Endothelial cell of umbilical vein (primary cell): ENCODE measurements at regions not wholly inside any gene's neighbourhood (a gene's known extent, or its start where the extent isn't known, plus 50 kb on each side); places are given as distances from the start of the nearest gene placed in this dataset.

Experiments used
- BruUV-seq: library from RNA; stranded (reverse); fragments of 400-500 nt; replicated peaks from 2 replicates; lab custom pipeline; 2021; lab: Mats Ljungman, UMichigan
- CTCF ChIA-PET: fragments of 300-600, 350-600 bp; sonication (Branson Sonifier 250); formaldehyde crosslinking; loops from one replicate; lab custom pipeline; 2021; ENCODE audit warnings: antibody characterized with exemption, inconsistent platforms; lab: Charles Lee
- POLR2A ChIA-PET: fragments of 300-600, 350-600 bp; sonication (Branson Sonifier 250); formaldehyde crosslinking; loops from one replicate; lab custom pipeline; 2021; ENCODE audit warnings: antibody characterized with exemption, inconsistent platforms; lab: Charles Lee
- DNase-seq: peaks from one replicate; pipeline ENCODE4 v3.0.0-alpha.2; 2011; ENCODE audit warnings: low read depth, low spot score
- FAIRE-seq: peaks from 2 replicates; lab custom pipeline; 2011; peaks lifted over from hg19 to GRCh38; lab: Jason Lieb, UNC
- H2AFZ ChIP-seq: 2 replicates; pipeline ENCODE4 v1.6.0; 2012; ENCODE audit warnings: low read depth, low read length, control low read depth, inconsistent platforms
- H3K27ac ChIP-seq: 2 replicates; pipeline ENCODE4 v1.5.1; 2011; ENCODE audit warnings: low read depth, mild to moderate bottlenecking, control low read depth, low read length, moderate library complexity; ENCODE audit not compliant: insufficient read depth
- H3K27me3 ChIP-seq, 2 experiments: 2 replicates each; pipeline versions ENCODE4 v1.6.0 to v1.6.1; 2011; ENCODE audit warnings: low read length in 2 of 2, mixed read lengths in 1 of 2; ENCODE audit not compliant: control insufficient read depth in 2 of 2, insufficient read depth in 2 of 2
- H3K36me3 ChIP-seq, 2 experiments: 2 replicates in 1 of 2; 3 replicates in 1 of 2; pipeline ENCODE4 v1.5.1; 2011; ENCODE audit warnings: low read length in 2 of 2, mild to moderate bottlenecking in 1 of 2, moderate library complexity in 1 of 2; ENCODE audit not compliant: control insufficient read depth in 2 of 2, insufficient read depth in 2 of 2; ENCODE audit errors: extremely low read depth in 1 of 2
- H3K4me1 ChIP-seq: 3 replicates; pipeline ENCODE4 v1.5.1; 2011; ENCODE audit warnings: mild to moderate bottlenecking, low read length; ENCODE audit not compliant: control insufficient read depth, insufficient read depth; ENCODE audit errors: extremely low read depth
- H3K4me2 ChIP-seq: 2 replicates; pipeline ENCODE4 v1.6.1; 2011; ENCODE audit warnings: low read length, control low read depth, mixed read lengths; ENCODE audit not compliant: insufficient read depth
- H3K4me3 ChIP-seq, 3 experiments: fragments of 200-600 bp in 1 of 3; sonication (generic), shearing (Covaris generic) in 1 of 3; replicated peaks in 1 of 3; 2 replicates each; pipeline ENCODE4 v1.5.1; 2011 to 2016; ENCODE audit warnings: control low read depth in 3 of 3, low read length in 3 of 3, mild to moderate bottlenecking in 2 of 3, inconsistent platforms in 1 of 3, low read depth in 1 of 3, moderate library complexity in 1 of 3; ENCODE audit not compliant: insufficient read depth in 1 of 3
- H3K79me2 ChIP-seq: 2 replicates; pipeline ENCODE4 v1.6.0; 2012; ENCODE audit warnings: low read length, inconsistent platforms; ENCODE audit not compliant: control insufficient read depth, insufficient read depth
- H3K9ac ChIP-seq: replicated peaks from 2 replicates; pipeline ENCODE3; 2011; ENCODE audit warnings: low read length, control low read depth; ENCODE audit not compliant: insufficient read depth; ENCODE audit errors: extremely low read depth
- H3K9me1 ChIP-seq: replicated peaks from 3 replicates; pipeline ENCODE4 v1.6.0; 2011; ENCODE audit warnings: mild to moderate bottlenecking, low read length; ENCODE audit not compliant: control insufficient read depth, insufficient read depth; ENCODE audit errors: extremely low read depth
- H3K9me3 ChIP-seq: replicated peaks from 2 replicates; pipeline ENCODE4 v1.5.1; 2012; ENCODE audit warnings: low read length, inconsistent platforms; ENCODE audit not compliant: control insufficient read depth, insufficient read depth
- H4K20me1 ChIP-seq: replicated peaks from 2 replicates; pipeline ENCODE3; 2011; ENCODE audit warnings: mild to moderate bottlenecking, low read length; ENCODE audit not compliant: control insufficient read depth, insufficient read depth; ENCODE audit errors: extremely low read depth
- EZH2 ChIP-seq: IDR thresholded peaks from 2 replicates; pipeline ENCODE4 v1.6.1; 2012; ENCODE audit warnings: borderline replicate concordance, low read depth, mild to moderate bottlenecking, moderate library complexity, low read length, inconsistent platforms; ENCODE audit not compliant: severe bottlenecking
- FOS ChIP-seq: IDR thresholded peaks from 2 replicates; pipeline ENCODE4 v1.6.1; 2011; ENCODE audit warnings: mild to moderate bottlenecking, low read length, moderate library complexity, borderline replicate concordance; ENCODE audit not compliant: insufficient read depth
- GATA2 ChIP-seq: IDR thresholded peaks from 2 replicates; pipeline ENCODE4 v1.7.0; 2011; ENCODE audit warnings: low read depth, mild to moderate bottlenecking, moderate library complexity, mixed read lengths, low read length; ENCODE audit not compliant: insufficient read length, insufficient read depth
- JUN ChIP-seq: IDR thresholded peaks from 2 replicates; pipeline ENCODE4 v1.6.1; 2011; ENCODE audit warnings: borderline replicate concordance, low read depth; ENCODE audit not compliant: insufficient read length, insufficient read depth
- MYC ChIP-seq: IDR thresholded peaks from one replicate; pipeline ENCODE4 v1.6.1; 2011; ENCODE audit warnings: mild to moderate bottlenecking, low read depth, low read length
- POLR2A ChIP-seq: IDR thresholded peaks from 2 replicates; pipeline ENCODE4 v1.6.1; 2012; ENCODE audit warnings: low read depth, mild to moderate bottlenecking, control low read depth, low read length
- POLR2AphosphoS5 ChIP-seq: IDR thresholded peaks from 2 replicates; pipeline ENCODE4 v1.6.1; 2012; ENCODE audit warnings: low read depth, mild to moderate bottlenecking, control low read depth, low read length, moderate library complexity; ENCODE audit not compliant: insufficient read depth
- dilution Hi-C: fragments of 300-500 bp; cut with MboI; formaldehyde crosslinking; loops from one replicate; pipeline ENCODE4 v1.15.0; 2019; ENCODE audit warnings: low sequenced_read_pairs; ENCODE audit not compliant: extremely low pct_ligation_motif_present
- intact Hi-C: fragments of 100-400 bp; cut with micrococcal nuclease; formaldehyde crosslinking; loops from one replicate; pipeline ENCODE4 v1.10.0; 2022
- TF ChIP-seq, protein P1 (sequence below), 2 donors: IDR thresholded peaks; 1 replicate in 1 of 2; 2 replicates in 1 of 2; pipeline ENCODE4 v1.5.1; 2011; ENCODE audit warnings: low read length in 2 of 2, mild to moderate bottlenecking in 2 of 2, moderate library complexity in 2 of 2, control low read depth in 1 of 2, inconsistent platforms in 1 of 2, low read depth in 1 of 2; ENCODE audit not compliant: insufficient read depth in 1 of 2; ENCODE audit errors: extremely low read depth in 1 of 2
- TF ChIP-seq, protein P2 (sequence below): IDR thresholded peaks from 2 replicates; pipeline ENCODE4 v1.6.1; 2011; ENCODE audit not compliant: insufficient read depth, insufficient read length

DNA sequence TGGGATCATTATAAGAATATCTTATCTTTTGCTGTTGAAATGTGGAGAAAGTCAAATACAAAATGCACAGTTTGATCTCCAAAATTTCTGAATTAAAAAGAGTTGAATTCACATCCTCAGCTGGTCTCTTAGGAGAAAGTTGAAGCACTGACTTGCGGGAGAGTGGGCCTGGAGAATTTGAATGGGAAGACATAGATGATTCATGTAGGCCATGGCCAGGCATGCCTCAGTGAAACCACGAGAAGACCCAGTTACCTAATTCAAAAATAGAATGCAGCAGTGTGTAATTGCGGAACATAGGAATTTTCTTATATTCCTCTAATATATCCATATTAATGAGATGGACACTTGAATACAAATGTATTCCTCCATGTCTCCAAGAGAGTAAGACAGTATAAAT lies 53.0 kb upstream of the DTNBP1 start:
- no peaks in the 10 kb centered on the region for H3K79me2 ChIP-seq
- no peak for FAIRE-seq
- ChIA-PET POLR2A (no interaction called here), CTCF (interaction anchor here (1.4 kb wide), 1 partner anchor 467 kb away, joined by 5 read pairs; no protein-coding TSS in a partner anchor)
- H3K9me3 ChIP-seq, result no peaks in the 10 kb centered on the region
- no peaks in the 10 kb centered on the region for H4K20me1 ChIP-seq
- no peaks in the 10 kb centered on the region for H3K27me3 ChIP-seq
- H3K27ac ChIP-seq, result no peak overlapping the region
- H3K4me2 ChIP-seq, result no peak overlapping the region
- no peak for DNase-seq
- H3K4me3 ChIP-seq, result no peak overlapping the region
- no peaks in the 10 kb centered on the region for H3K9me1 ChIP-seq
- dilution Hi-C loops (no loop called here), intact Hi-C loops (no loop called here)
- TF ChIP-seq FOS, result no peak
- TF ChIP-seq EZH2, result no peak
- no peak for TF ChIP-seq POLR2AphosphoS5
- no peak for TF ChIP-seq GATA2
- TF ChIP-seq, protein P1, sequence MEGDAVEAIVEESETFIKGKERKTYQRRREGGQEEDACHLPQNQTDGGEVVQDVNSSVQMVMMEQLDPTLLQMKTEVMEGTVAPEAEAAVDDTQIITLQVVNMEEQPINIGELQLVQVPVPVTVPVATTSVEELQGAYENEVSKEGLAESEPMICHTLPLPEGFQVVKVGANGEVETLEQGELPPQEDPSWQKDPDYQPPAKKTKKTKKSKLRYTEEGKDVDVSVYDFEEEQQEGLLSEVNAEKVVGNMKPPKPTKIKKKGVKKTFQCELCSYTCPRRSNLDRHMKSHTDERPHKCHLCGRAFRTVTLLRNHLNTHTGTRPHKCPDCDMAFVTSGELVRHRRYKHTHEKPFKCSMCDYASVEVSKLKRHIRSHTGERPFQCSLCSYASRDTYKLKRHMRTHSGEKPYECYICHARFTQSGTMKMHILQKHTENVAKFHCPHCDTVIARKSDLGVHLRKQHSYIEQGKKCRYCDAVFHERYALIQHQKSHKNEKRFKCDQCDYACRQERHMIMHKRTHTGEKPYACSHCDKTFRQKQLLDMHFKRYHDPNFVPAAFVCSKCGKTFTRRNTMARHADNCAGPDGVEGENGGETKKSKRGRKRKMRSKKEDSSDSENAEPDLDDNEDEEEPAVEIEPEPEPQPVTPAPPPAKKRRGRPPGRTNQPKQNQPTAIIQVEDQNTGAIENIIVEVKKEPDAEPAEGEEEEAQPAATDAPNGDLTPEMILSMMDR (IDR thresholded peaks at IDR 0.05; ENCODE audit: extremely low read depth in 1 of 2, insufficient read depth in 1 of 2, low read depth in 1 of 2, low read length in 2 of 2), result no peak
- no peak for TF ChIP-seq MYC
- TF ChIP-seq, protein P2, sequence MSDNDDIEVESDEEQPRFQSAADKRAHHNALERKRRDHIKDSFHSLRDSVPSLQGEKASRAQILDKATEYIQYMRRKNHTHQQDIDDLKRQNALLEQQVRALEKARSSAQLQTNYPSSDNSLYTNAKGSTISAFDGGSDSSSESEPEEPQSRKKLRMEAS, result no peak
- TF ChIP-seq JUN, result no peak
- TF ChIP-seq POLR2A, result no peak
- H3K9ac ChIP-seq, result no peak overlapping the region
- H3K4me1 ChIP-seq, result no peaks in the 10 kb centered on the region
- no peaks in the 10 kb centered on the region for H3K36me3 ChIP-seq
- no TSS peak for BruUV-seq
- H2AFZ ChIP-seq, result no peak overlapping the region
